ENCODE measurements at regions not wholly inside any gene's neighbourhood (a gene's known extent, or its start where the extent isn't known, plus 50 kb on each side); places are given as distances from the start of the nearest gene placed in this dataset.
"Not testable (repeated sequence)": the region's sequence is repeated elsewhere in the genome, so short reads cannot be mapped to it uniquely, and the experiment has no call there.

DNA sequence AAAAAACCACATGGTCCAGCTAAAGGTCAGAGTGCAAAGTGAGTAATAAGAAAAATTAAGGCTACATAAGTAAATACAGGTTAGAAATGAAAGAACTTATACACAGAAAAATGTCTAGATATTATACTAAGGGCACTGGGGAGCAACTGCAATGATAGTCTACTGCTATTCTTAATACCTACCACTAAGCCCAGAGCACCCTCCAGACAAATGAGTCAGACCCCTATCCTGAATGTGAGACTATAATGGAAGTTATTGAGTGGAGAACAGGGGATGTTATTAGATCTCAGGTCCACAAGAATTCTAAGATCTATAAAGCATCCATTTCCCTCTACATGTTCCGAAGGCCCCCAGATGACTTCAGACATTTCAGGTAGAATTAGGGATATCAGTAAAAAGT, 438.3 kb downstream of the PRELID2 start:
- TF ChIP-seq, protein P1, sequence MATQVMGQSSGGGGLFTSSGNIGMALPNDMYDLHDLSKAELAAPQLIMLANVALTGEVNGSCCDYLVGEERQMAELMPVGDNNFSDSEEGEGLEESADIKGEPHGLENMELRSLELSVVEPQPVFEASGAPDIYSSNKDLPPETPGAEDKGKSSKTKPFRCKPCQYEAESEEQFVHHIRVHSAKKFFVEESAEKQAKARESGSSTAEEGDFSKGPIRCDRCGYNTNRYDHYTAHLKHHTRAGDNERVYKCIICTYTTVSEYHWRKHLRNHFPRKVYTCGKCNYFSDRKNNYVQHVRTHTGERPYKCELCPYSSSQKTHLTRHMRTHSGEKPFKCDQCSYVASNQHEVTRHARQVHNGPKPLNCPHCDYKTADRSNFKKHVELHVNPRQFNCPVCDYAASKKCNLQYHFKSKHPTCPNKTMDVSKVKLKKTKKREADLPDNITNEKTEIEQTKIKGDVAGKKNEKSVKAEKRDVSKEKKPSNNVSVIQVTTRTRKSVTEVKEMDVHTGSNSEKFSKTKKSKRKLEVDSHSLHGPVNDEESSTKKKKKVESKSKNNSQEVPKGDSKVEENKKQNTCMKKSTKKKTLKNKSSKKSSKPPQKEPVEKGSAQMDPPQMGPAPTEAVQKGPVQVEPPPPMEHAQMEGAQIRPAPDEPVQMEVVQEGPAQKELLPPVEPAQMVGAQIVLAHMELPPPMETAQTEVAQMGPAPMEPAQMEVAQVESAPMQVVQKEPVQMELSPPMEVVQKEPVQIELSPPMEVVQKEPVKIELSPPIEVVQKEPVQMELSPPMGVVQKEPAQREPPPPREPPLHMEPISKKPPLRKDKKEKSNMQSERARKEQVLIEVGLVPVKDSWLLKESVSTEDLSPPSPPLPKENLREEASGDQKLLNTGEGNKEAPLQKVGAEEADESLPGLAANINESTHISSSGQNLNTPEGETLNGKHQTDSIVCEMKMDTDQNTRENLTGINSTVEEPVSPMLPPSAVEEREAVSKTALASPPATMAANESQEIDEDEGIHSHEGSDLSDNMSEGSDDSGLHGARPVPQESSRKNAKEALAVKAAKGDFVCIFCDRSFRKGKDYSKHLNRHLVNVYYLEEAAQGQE (IDR thresholded peaks at IDR 0.05; ENCODE audit: insufficient replicate concordance, low read depth), result no peak
- no peak for TF ChIP-seq GABPA (IDR thresholded peaks at IDR 0.05; ENCODE audit: low read depth)
- TF ChIP-seq, protein P2, sequence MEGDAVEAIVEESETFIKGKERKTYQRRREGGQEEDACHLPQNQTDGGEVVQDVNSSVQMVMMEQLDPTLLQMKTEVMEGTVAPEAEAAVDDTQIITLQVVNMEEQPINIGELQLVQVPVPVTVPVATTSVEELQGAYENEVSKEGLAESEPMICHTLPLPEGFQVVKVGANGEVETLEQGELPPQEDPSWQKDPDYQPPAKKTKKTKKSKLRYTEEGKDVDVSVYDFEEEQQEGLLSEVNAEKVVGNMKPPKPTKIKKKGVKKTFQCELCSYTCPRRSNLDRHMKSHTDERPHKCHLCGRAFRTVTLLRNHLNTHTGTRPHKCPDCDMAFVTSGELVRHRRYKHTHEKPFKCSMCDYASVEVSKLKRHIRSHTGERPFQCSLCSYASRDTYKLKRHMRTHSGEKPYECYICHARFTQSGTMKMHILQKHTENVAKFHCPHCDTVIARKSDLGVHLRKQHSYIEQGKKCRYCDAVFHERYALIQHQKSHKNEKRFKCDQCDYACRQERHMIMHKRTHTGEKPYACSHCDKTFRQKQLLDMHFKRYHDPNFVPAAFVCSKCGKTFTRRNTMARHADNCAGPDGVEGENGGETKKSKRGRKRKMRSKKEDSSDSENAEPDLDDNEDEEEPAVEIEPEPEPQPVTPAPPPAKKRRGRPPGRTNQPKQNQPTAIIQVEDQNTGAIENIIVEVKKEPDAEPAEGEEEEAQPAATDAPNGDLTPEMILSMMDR (IDR thresholded peaks at IDR 0.05; ENCODE audit: insufficient read depth, low read length), result no peak
- TF ChIP-seq POLR2AphosphoS5 (IDR thresholded peaks at IDR 0.05; ENCODE audit: low read depth), result no peak
- TF ChIP-seq SPI1 (IDR thresholded peaks at IDR 0.05; ENCODE audit: borderline replicate concordance, low read depth), result no peak
- Histone ChIP-seq H3K4me3 (replicated peaks; ENCODE audit: insufficient read depth, low read length) (no peak overlapping the region), H3K27ac (replicated peaks) (no peak overlapping the region), H3K27me3 (ENCODE audit: insufficient read depth, poor library complexity, severe bottlenecking) (no peaks in the 10 kb centered on the region)
- no peak for DNase-seq (ENCODE audit: low read depth in 1 of 2, low spot score in 1 of 2)

DNA sequence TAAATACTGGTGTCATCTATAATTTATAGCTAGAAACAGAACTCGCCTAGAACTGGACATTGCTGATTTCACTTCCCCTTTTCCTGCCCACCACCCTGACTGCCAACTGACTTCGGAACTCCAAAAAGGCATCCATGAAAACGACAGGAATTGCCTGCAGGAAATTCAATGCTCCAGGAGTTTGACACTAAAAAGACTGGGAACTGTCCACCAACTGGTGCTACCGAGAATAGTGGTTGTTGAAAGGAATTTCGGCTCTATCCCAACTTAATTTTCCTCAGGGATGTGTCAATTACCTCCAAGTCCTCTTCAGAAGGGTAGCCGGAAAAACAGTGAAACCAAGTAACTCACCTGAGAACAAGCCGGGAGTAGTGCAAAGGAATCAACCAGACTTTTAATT, 440.0 kb downstream of the PRELID2 start:
- not testable (repeated sequence) for H3K27ac ChIP-seq (replicated peaks); H3K27me3 ChIP-seq (ENCODE audit: insufficient read depth, poor library complexity, severe bottlenecking); H3K4me3 ChIP-seq (replicated peaks; ENCODE audit: insufficient read depth, low read length); DNase-seq (ENCODE audit: low read depth in 1 of 2, low spot score in 1 of 2)

DNA sequence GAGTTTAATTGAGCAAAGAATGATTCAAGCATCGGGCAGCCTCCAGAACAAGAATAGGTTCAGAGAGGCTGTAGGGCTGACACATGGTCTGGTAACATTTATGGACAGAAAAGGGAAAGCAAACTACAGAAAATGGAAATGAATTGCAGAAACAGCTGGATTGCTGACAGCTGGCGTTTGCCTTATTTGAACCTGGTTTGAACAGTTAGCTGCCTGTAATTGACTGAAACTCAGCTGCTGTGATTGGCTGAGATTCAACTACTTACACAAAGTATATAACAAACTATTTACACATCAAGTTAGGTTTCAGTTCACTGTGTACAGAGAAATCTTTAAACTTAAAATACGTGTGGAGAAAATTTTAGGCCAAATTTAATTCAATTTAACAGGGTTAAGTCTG, 441.7 kb downstream of the PRELID2 start:
- no peak for DNase-seq (ENCODE audit: low read depth in 1 of 2, low spot score in 1 of 2)
- Histone ChIP-seq H3K4me3 (replicated peaks; ENCODE audit: insufficient read depth, low read length) (no peak overlapping the region), H3K27ac (replicated peaks) (no peak overlapping the region), H3K27me3 (ENCODE audit: insufficient read depth, poor library complexity, severe bottlenecking) (no peaks in the 10 kb centered on the region)
- TF ChIP-seq SPI1 (IDR thresholded peaks at IDR 0.05; ENCODE audit: borderline replicate concordance, low read depth) (no peak), GABPA (IDR thresholded peaks at IDR 0.05; ENCODE audit: low read depth) (no peak), POLR2AphosphoS5 (IDR thresholded peaks at IDR 0.05; ENCODE audit: low read depth) (no peak)
- TF ChIP-seq, protein P2 (IDR thresholded peaks at IDR 0.05; ENCODE audit: insufficient read depth, low read length), result no peak
- TF ChIP-seq, protein P1 (IDR thresholded peaks at IDR 0.05; ENCODE audit: insufficient replicate concordance, low read depth), result no peak

DNA sequence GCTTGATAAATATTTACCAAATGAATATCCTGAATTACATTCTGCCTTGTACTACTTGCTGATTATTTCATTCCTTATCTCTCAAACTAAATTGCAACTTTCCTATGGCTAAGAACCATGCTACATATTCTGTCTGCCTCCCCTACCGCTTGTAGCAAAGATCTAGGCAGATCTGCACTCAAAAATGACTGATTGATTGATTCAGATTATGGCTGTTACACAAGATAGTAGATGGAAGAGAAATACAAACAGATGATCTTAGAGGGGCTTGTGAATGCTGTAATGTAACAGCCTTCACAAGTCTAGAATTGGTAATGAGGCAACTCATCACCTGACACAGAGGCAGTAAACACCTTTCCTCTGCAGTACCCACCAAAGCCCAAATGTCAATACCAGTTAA, 446.1 kb downstream of the PRELID2 start:
- H3K27ac ChIP-seq (replicated peaks), result no peak overlapping the region
- H3K27me3 ChIP-seq (ENCODE audit: insufficient read depth, poor library complexity, severe bottlenecking), result no peaks in the 10 kb centered on the region
- DNase-seq (ENCODE audit: low read depth in 1 of 2, low spot score in 1 of 2), result no peak
- no peak overlapping the region for H3K4me3 ChIP-seq (replicated peaks; ENCODE audit: insufficient read depth, low read length)
- TF ChIP-seq SPI1 (IDR thresholded peaks at IDR 0.05; ENCODE audit: borderline replicate concordance, low read depth) (no peak), GABPA (IDR thresholded peaks at IDR 0.05; ENCODE audit: low read depth) (no peak), POLR2AphosphoS5 (IDR thresholded peaks at IDR 0.05; ENCODE audit: low read depth) (no peak)
- TF ChIP-seq, protein P2 (IDR thresholded peaks at IDR 0.05; ENCODE audit: insufficient read depth, low read length), result no peak
- TF ChIP-seq, protein P1 (IDR thresholded peaks at IDR 0.05; ENCODE audit: insufficient replicate concordance, low read depth), result no peak
